ENCODE measurements at regions not wholly inside any gene's neighbourhood (a gene's known extent, or its start where the extent isn't known, plus 50 kb on each side); places are given as distances from the start of the nearest gene placed in this dataset.

GRCh38 chr1:101290922-101291561 lies 54.2 kb downstream of the S1PR1 start:
- DNase-seq: no peak

GRCh38 chr1:101291562-101292380 lies 55.0 kb downstream of the S1PR1 start:
- DNase-seq: peak; percentile 33 to 42

DNA sequence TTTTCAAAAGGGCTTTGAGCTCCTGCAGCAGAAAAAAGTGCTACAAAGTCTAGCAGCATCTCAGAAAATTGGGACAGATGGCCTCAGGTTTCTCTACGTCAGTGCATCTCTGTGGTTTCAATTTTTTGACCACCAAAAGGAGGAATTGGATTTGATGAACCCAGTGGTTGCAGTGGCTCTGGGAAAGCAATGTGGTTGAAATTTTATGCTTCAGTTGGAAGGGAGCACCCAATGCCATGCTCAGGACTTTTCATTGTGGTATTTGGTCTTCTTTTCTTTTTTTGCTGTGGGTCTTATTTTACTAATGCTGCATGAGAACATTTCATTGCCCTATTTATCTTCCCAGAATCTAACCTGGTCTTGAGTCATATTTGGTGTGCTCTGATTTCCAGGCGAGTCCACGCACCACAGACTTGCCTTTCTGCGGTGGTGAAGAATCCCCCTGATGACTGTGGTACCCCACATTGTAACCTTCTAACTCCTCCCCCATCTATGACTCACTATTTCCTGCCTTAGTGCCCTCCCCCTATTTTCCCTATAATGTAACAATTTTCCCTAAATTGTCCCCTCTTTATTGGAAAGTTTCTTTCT lies 56.7 kb downstream of the S1PR1 start:
- peak; percentile 17 to 61 for DNase-seq

DNA sequence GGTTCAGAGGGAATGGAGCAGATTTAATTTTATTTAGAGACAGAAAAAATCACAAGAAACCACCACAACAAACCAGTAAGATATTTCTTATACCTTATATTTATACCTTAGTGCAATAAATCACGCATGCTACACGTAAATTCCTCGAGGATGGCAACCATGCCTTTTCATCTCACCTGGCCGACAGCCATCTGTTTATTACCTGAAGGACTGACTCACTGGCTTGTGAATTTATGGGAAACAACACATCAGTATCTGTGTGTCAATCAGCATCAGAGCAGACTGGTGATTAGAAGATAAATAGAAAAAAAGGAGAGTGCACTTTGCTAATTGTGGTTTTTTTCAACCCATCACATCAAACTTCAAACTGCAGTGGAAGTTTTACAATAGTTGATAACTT lies 58.4 kb downstream of the S1PR1 start:
- no peak for DNase-seq

- no peak for DNase-seq
These were observed 61.8 kb downstream of the S1PR1 start for GRCh38 chr1:101298663-101299062.

DNA sequence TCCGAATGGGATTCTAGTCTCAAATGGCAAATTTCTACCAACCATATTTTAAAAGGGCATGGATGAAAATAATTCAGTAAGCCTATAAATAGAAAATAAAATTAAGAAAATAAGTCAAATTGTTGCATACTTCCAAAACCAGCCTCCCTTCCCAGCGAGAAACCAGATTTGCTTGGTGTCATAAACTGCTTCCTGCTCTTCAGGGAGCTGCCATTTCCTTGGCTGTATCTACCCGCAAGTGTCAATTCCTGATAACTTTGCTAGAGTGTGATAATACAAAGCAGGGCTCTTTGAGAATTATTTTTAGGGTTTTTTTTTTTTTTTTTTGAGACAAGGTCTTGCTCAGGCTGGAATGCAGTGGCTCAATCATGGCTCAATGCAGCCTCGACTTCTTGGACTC lies 62.3 kb downstream of the S1PR1 start:
- no peak for DNase-seq

- no peak for DNase-seq
These were observed 62.9 kb downstream of the S1PR1 start for GRCh38 chr1:101299710-101300109.

DNA sequence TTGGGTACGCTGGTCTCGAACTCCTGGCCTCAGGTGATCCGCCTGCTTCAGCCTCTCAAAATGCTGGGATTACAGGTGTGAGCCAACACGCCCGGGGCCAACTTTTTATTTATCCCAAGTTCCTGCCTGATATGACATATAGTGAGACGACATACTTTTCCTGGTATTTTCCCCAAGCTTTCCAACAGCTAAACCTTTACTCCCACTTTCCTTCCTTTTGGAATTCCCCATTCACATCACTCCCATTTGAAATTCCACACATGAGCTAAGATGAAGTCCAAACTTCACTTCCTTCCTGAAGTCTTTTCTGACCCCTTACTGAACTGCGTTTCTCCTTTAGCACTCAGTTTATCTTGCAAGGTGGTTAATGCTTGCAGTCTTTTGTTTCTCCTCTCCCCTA lies 64.1 kb downstream of the S1PR1 start:
- DNase-seq: no peak

- DNase-seq: no peak
These were observed 64.7 kb downstream of the S1PR1 start for GRCh38 chr1:101301446-101302057.

DNA sequence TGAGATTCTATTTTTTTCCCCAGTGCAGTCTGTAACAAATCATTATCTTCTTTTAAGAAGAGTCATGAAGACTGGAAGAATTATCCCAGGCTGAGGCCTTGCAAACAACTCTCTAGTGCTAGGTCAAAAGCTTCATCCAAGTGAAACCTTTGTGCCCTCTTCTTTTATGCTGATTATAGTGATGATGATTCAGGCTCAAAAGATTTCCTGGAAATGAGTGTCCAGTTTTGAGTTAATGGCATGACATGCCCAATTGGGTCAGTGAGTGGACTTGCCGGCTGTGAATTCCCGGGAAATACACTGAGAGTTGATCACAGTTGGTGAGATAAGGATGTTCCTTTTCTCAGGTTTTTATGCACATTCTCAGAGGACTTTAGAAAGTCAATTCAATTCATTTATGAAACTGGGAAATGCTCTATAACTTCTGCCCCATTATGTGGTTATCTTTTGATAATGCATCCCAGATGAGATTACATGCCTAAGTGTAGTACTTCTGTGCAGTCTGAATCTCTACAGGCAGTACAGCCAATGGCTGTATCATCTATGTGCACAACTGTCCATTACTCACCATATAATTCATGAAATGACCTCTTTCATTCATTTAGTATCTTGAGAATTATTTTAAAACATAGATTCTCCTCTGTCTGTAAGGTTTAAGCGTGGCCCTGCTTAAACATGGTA lies 66.2 kb downstream of the S1PR1 start:
- DNase-seq: no peak

GRCh38 chr1:101307985-101308689 lies 71.3 kb downstream of the S1PR1 start:
- DNase-seq: no peak

DNA sequence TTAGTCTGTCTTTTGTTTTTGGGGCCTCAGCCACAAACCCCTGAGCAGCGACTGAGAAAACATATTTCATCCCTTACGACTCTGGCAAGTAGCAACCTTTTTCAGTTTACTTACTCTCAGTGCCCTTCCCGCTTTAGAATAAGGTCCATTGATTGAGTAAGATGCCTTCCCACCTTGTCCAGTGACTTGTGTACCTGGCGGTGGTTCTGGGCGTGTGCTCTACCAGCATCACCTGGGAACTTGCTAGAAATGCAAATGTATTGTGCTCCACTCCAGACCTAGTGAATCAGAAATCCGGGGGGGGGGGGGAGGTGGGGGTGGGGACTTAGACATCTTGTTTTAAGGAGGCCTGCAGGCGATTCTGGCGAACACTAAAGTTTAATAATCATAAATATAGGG lies 72.1 kb downstream of the S1PR1 start:
- DNase-seq: no peak

DNA sequence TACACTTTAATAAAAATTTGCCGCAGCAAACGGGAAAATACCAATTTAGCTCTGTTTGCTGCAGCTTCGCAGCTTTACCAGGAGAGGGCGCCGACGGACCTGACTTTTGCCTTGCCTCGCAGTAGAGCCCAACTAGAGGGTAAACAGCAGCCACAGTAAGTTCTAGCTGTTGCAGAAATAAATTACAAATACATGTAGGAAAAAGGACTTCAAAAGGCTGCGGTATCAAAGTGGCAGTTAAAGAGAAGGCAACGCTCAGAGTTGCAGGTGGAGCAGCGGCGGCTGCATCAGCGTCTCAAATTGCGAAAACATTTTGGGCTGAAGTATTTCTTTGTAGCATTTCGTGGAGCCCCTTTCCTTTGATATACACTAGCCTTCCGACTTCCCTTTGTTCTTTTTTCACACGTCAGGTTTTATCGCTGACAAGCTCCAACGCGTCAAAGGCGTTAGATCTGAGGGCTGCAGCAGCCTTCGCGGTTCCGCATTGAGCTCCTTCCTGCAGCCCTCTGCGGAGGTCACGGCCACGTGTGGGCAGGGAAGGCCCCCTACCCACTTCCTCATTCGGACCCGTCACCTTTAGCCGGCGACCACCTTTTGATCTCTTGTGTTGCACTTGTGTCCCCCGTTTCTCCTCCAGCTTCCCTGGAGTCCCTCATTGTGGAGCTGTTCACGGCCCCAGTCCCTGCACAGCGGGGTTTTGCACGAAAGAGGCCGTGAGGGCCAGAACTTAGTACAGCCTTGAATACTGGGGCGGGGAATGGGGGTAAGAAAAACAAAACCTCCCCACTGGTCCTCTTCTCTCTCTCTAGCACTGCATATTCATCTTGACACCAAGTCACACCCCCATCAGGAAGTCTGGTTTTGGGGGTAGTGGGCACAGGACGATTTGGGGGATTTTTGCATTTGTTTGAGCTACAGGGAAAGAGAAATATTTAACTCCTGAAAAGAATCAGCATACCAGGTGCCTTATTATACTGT lies 72.8 kb downstream of the S1PR1 start:
- peak; percentile 77 to 86 for DNase-seq

- DNase-seq: no peak
These were observed 73.7 kb downstream of the S1PR1 start for GRCh38 chr1:101310506-101310905.

GRCh38 chr1:101311146-101311920 lies 74.5 kb downstream of the S1PR1 start:
- no peak for DNase-seq

- peak in 1 of 2 donors; percentile 50 for DNase-seq
These were observed 75.3 kb downstream of the S1PR1 start for GRCh38 chr1:101312147-101312546.

DNA sequence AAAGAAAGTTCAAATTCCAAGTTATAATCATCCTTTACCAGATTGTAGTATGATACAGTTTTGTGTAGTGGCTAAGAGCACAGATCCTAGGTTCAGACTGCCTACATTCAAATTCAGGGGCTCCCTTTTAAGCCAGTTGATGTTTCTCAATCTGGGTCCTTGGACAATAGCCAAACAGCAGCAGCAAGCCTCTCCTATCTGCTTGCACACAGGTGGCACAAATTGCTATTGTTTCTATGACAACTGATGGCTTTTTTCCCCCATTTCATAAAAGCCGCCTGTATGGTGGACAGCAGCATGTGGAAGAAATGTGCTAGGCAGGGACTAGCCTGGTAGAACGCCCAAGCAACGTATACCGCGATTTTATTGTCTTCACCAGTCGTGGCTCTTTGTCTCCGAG lies 76.5 kb downstream of the S1PR1 start:
- DNase-seq: no peak

DNA sequence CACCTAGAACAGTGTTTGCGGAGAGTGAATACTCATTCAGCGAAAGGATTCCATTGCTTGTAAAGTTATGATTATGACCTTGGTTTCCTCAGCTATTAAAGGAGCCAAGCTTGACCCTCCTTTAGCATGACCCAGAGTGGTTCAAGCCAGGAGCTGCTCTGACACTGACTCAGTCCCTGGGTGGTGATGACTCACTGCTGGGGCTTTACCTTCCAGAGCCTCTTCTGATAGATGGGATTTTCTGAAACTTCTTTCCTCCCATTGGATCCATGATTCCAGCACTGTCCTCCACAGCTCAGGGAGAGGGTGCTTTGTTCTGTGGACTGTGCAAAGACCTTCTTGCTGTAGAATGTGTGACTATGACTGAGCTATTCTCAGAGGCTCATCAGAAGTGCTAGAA lies 77.4 kb downstream of the S1PR1 start:
- no peak for DNase-seq

- DNase-seq: no peak
These were observed 79.4 kb downstream of the S1PR1 start for GRCh38 chr1:101316256-101316655.

DNA sequence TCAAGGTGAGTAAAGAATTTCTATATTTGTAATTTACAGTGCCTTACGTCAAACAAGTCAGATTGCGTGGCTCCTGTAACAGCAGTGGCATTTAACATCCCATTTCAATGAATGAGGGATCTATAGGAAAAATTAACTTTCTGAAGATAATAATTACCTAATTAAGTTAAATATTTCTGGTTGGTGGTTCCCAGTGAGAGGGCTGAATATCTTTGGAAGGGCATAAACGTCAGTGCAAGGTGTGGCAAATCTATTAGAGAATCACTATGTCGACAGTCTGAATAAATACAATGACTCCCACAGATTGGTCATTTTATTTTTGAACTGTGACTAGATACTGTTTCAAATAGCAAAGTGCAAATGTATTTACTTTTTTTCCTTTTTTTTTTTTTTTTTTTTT lies 80.0 kb downstream of the S1PR1 start:
- DNase-seq: no peak
